ENCODE measurements at regions not wholly inside any gene's neighbourhood (a gene's known extent, or its start where the extent isn't known, plus 50 kb on each side); places are given as distances from the start of the nearest gene placed in this dataset.

- H3K36me3 ChIP-seq, result no peaks in the 10 kb centered on the region
- H3K27ac ChIP-seq, result no peak overlapping the region
- no peaks in the 10 kb centered on the region for H3K27me3 ChIP-seq
- no peaks in the 10 kb centered on the region for H3K4me1 ChIP-seq
- no peak overlapping the region for H3K4me3 ChIP-seq
- no peak for DNase-seq
- no peaks in the 10 kb centered on the region for H3K9me3 ChIP-seq
- TF ChIP-seq CTCF (IDR thresholded peaks at IDR 0.05) (no peak), POLR2A (IDR thresholded peaks at IDR 0.05) (no peak)
Observed at GRCh38 chr7:41821521-41822213, 118.8 kb upstream of the INHBA start.

GRCh38 chr7:41820111-41820671 is 117.3 kb upstream of the INHBA start:
- TF ChIP-seq POLR2A (IDR thresholded peaks at IDR 0.05) (no peak), CTCF (IDR thresholded peaks at IDR 0.05) (no peak)
- no peak for DNase-seq

DNA sequence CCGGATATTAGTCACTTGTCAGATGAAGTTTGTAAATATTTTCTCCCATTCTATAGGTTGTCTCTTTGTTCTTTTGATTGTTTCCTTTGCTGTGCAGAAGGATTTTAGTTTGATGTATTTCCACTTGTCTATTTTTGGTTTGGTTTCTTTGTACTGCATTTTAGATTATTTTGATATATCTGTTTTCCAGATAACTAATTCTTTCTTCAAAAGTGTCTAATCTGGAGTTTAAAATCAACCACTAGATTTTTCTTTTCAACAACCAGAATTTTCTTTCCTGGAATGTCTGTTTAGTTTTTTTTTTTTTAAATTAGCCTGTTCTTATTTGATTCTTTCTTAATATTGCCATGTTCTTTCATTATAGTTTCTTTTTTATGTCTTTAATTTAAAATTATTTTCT is 116.8 kb upstream of the INHBA start:
- H3K4me3 ChIP-seq, result no peak overlapping the region
- H3K27me3 ChIP-seq, result no peaks in the 10 kb centered on the region
- H3K27ac ChIP-seq, result no peak overlapping the region
- no peaks in the 10 kb centered on the region for H3K36me3 ChIP-seq
- DNase-seq, result no peak
- no peaks in the 10 kb centered on the region for H3K9me3 ChIP-seq
- no peaks in the 10 kb centered on the region for H3K4me1 ChIP-seq
- TF ChIP-seq CTCF (IDR thresholded peaks at IDR 0.05), result no peak
- no peak for TF ChIP-seq POLR2A (IDR thresholded peaks at IDR 0.05)

More at GRCh38 chr7:41820111-41820671, 117.3 kb upstream of the INHBA start:
- no peaks in the 10 kb centered on the region for H3K4me1 ChIP-seq
- H3K27ac ChIP-seq, result no peak overlapping the region
- no peak overlapping the region for H3K4me3 ChIP-seq
- no peaks in the 10 kb centered on the region for H3K36me3 ChIP-seq
- no peaks in the 10 kb centered on the region for H3K9me3 ChIP-seq
- no peaks in the 10 kb centered on the region for H3K27me3 ChIP-seq

- no peak for DNase-seq
- H3K4me3 ChIP-seq, result no peak overlapping the region
- H3K27ac ChIP-seq, result no peak overlapping the region
- H3K4me1 ChIP-seq, result no peaks in the 10 kb centered on the region
- no peaks in the 10 kb centered on the region for H3K36me3 ChIP-seq
- TF ChIP-seq CTCF (IDR thresholded peaks at IDR 0.05) (no peak), POLR2A (IDR thresholded peaks at IDR 0.05) (no peak)
- no peaks in the 10 kb centered on the region for H3K27me3 ChIP-seq
- no peaks in the 10 kb centered on the region for H3K9me3 ChIP-seq
Observed at GRCh38 chr7:41818765-41819398, 116.0 kb upstream of the INHBA start.

- Histone ChIP-seq H3K9me3 (no peaks in the 10 kb centered on the region), H3K4me3 (no peak overlapping the region), H3K4me1 (no peaks in the 10 kb centered on the region), H3K27me3 (no peaks in the 10 kb centered on the region), H3K27ac (no peak overlapping the region), H3K36me3 (no peaks in the 10 kb centered on the region)
- TF ChIP-seq POLR2A (IDR thresholded peaks at IDR 0.05) (no peak), CTCF (IDR thresholded peaks at IDR 0.05) (no peak)
- DNase-seq, result no peak
Observed at GRCh38 chr7:41817386-41817785, 114.5 kb upstream of the INHBA start.

Data from Peyer's patch (tissue), 4 donors.